AG10803 (cell line): ENCODE measurements at regions not wholly inside any gene's neighbourhood (a gene's known extent, or its start where the extent isn't known, plus 50 kb on each side); places are given as distances from the start of the nearest gene placed in this dataset.

ENCODE experiments used
- DNase-seq: peaks from one replicate; pipeline ENCODE4 v3.0.0; 2010; ENCODE audit warnings: low read depth
- H3K4me3 ChIP-seq: 2 replicates; pipeline ENCODE4 v1.5.1; 2011; ENCODE audit warnings: mild to moderate bottlenecking, low read length, control low read depth
- TF ChIP-seq, protein P1 (sequence below): conservative IDR thresholded peaks from 2 replicates; pipeline ENCODE4 v1.5.1; 2011; ENCODE audit warnings: mild to moderate bottlenecking, low read length, control low read depth, inconsistent platforms

DNA sequence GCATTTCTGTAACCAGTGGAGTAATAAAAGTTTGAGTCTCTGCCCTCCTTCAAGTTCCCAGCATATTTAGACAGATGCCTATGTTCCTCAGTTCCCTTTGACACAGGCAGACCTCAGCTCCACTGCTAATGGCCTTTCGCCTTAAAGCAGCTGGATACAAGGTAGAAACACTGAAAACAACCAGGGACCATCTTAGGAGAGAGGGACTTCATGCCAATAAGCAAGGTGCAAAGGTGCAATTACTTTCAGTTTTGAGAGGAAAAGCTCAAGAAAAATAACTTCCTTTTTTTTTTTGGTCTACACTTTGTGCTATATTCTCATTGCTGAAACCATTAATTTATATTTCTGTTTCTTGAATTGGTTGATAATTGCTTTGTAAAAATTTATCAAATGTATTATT lies 781.9 kb upstream of the GALNTL6 start:
- no peak overlapping the region for H3K4me3 ChIP-seq
- TF ChIP-seq, protein P1, sequence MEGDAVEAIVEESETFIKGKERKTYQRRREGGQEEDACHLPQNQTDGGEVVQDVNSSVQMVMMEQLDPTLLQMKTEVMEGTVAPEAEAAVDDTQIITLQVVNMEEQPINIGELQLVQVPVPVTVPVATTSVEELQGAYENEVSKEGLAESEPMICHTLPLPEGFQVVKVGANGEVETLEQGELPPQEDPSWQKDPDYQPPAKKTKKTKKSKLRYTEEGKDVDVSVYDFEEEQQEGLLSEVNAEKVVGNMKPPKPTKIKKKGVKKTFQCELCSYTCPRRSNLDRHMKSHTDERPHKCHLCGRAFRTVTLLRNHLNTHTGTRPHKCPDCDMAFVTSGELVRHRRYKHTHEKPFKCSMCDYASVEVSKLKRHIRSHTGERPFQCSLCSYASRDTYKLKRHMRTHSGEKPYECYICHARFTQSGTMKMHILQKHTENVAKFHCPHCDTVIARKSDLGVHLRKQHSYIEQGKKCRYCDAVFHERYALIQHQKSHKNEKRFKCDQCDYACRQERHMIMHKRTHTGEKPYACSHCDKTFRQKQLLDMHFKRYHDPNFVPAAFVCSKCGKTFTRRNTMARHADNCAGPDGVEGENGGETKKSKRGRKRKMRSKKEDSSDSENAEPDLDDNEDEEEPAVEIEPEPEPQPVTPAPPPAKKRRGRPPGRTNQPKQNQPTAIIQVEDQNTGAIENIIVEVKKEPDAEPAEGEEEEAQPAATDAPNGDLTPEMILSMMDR = no peak

DNA sequence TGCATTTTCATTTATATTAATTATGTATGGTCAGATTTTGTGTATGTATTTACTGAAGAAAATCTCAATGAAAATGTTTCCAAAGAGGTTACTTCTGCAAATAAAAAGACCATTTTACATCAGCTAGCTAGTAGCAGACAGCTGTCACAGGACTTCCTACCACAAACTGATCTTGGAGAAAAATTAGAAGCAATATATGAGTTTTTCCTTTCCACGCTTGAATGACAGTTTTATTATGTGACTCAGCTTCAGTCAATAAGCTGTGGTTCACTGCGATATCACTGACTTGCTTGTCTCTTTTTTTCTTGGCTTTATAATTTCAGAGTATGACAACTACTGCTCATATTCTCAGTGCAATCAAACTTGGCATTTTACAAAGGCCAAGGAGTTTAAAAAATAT lies 787.4 kb upstream of the GALNTL6 start:
- no peak overlapping the region for H3K4me3 ChIP-seq
- no peak for DNase-seq
- TF ChIP-seq, protein P1 = no peak

More for the DNA sequence above, 781.9 kb upstream of the GALNTL6 start:
- no peak for DNase-seq

DNA sequence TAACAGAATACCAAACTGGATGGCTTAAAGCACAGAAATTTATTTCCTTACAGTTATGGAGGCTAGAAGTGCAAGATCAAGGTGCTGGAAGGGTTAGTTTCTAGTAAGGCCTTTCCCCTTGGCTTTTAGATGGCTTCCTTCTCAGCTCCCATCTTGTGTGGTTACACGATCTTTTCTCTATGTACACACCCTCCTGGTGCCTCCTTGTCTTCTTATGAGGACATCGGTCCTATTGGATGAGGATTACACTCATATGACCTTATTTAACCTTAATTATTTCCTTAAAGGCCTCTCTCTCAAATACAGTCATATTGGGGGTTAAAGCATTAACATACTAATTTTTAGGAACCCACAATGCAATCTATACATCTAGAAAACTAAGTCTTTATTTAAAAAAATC lies 787.9 kb upstream of the GALNTL6 start:
- no peak overlapping the region for H3K4me3 ChIP-seq
- DNase-seq = no peak
- TF ChIP-seq, protein P1 = no peak

DNA sequence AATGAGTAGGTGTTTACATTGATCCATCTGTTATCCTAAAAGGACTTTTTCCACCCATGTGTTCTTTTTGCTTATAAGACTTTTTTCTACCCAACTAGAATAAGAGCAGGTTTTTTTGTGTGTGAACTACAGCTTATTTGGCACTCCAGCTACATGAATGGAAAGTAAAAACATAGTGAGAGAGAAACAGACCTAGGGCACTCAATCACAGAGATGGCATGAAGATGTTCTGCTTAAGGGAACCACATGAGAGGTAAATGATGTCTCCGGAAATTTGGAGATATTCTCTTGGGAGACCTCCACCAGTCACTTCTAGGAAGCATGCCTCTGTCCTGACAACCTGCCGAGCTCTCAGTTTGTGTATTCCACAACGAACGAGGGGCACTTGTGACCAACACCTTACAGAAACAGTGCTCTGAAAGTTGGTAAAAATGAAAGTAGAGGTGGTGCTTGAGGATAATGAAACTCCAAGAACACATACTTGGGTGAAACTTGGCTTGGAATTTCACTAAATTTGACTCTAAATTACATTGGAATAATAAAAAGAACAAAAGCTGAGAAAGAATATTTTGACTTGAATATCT lies 788.4 kb upstream of the GALNTL6 start:
- H3K4me3 ChIP-seq = no peak overlapping the region
- TF ChIP-seq, protein P1 = no peak
- DNase-seq = no peak

DNA sequence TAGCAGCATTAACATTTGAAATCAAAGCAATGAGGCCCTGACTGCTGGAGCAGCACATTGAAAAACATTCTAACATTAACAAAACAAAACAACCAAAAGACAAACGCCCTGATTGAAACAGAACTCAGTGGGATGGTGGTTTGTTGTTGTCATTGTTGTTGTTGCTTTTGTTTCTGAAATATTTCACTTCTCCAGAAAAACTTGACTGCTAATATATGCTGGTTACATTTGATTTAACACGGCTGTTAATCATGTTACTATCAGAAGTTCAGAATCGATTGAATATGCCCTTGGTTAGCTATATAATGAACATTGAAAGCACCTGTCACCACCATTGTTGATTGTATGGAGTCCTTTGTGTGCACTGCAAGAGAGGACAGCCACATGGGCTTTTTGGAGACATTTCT lies 790.4 kb upstream of the GALNTL6 start:
- no peak overlapping the region for H3K4me3 ChIP-seq
- DNase-seq = no peak
- TF ChIP-seq, protein P1 = no peak

DNA sequence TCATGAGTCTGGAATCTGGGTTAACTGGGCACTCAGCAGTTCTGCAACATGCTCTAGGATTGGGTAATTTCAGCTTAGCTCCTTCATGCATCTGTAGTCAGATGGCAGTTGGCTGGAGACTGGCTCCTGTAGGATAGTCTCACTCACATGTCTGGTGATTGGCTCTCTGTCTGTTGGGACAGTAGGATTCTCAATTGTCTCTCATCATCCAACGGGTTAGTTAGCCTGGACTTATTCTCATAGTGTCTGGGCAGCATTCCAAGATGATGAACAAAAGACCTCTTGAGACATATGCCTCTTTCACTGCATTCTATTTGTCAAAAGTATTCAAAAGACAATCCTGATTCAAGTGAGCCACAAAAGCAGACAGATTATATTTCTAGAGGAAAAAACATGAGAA lies 795.6 kb upstream of the GALNTL6 start:
- no peak overlapping the region for H3K4me3 ChIP-seq
- no peak for DNase-seq
- TF ChIP-seq, protein P1 = no peak

DNA sequence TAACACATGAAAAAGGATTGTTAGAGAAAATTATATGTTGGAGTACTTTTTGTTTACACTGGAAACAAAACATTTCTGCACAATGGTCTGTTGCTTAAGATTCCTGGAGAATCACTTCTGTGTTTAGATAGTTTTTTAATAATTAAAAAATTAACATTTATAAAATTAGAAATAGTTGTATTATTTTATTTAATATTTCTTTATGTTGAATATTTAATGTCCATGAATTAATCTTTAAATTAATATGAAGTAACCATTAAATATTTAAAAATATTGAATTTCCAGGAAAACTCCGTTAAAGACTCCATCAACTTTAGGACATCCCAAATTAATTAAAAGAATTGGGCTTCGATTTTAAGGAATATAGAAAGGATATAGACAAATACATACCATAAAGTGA lies 797.1 kb upstream of the GALNTL6 start:
- TF ChIP-seq, protein P1 = no peak
- no peak overlapping the region for H3K4me3 ChIP-seq
- DNase-seq = no peak
